ENCODE measurements at regions not wholly inside any gene's neighbourhood (a gene's known extent, or its start where the extent isn't known, plus 50 kb on each side); places are given as distances from the start of the nearest gene placed in this dataset.
"Not testable (repeated sequence)": the region's sequence is repeated elsewhere in the genome, so short reads cannot be mapped to it uniquely, and the experiment has no call there.

GRCh38 chr14:48052973-48053372, 377.6 kb upstream of the MDGA2 start:
- no peak for DNase-seq (ENCODE audit: low spot score)
- Mint-ChIP-seq H3K27ac (ENCODE audit: unreplicated experiment) (no peak overlapping the region), H3K4me3 (ENCODE audit: unreplicated experiment) (no peak overlapping the region), H3K9me3 (ENCODE audit: low read depth) (peaks cover 5% of the 10 kb centered on the region), H3K36me3 (ENCODE audit: low read depth) (no peaks in the 10 kb centered on the region), H3K4me1 (ENCODE audit: low read depth) (no peaks in the 10 kb centered on the region), H3K27me3 (ENCODE audit: low read depth) (no peaks in the 10 kb centered on the region)
- no peak for TF ChIP-seq CTCF (IDR thresholded peaks at IDR 0.05)

GRCh38 chr14:48035836-48036235, 360.4 kb upstream of the MDGA2 start:
- H3K27me3 Mint-ChIP-seq (ENCODE audit: low read depth) = no peaks in the 10 kb centered on the region
- H3K36me3 Mint-ChIP-seq (ENCODE audit: low read depth) = no peaks in the 10 kb centered on the region
- no peak overlapping the region for H3K4me3 Mint-ChIP-seq (ENCODE audit: unreplicated experiment)
- peaks cover 38% of the 10 kb centered on the region for H3K9me3 Mint-ChIP-seq (ENCODE audit: low read depth)
- H3K27ac Mint-ChIP-seq (ENCODE audit: unreplicated experiment) = no peak overlapping the region
- no peak for DNase-seq (ENCODE audit: low spot score)
- no peak for TF ChIP-seq CTCF (IDR thresholded peaks at IDR 0.05)
- H3K4me1 Mint-ChIP-seq (ENCODE audit: low read depth) = no peaks in the 10 kb centered on the region

DNA sequence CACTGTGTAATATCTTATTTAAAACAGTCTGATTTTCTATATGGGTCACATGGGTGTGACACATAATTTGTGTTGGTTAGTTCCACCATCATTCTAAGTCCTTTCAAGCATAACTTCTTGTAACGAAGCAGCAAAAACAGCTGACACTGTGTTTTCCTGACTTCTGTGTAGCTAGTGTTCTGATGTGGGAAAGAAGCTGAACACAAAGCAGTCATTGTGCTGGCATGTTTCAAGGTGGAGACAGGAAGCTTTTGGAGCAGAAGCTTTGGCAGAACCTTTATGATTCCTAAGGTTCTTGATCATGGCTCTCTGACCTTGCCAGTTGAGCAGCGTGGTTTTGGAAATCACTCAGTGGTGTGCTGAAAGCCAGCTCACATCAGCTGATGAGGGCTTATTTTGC, 351.7 kb upstream of the MDGA2 start:
- DNase-seq (ENCODE audit: low spot score) = no peak
- Mint-ChIP-seq H3K9me3 (ENCODE audit: low read depth) (peaks cover 6% of the 10 kb centered on the region), H3K4me3 (ENCODE audit: unreplicated experiment) (no peak overlapping the region), H3K27me3 (ENCODE audit: low read depth) (no peaks in the 10 kb centered on the region), H3K36me3 (ENCODE audit: low read depth) (no peaks in the 10 kb centered on the region), H3K4me1 (ENCODE audit: low read depth) (no peaks in the 10 kb centered on the region), H3K27ac (ENCODE audit: unreplicated experiment) (no peak overlapping the region)
- no peak for TF ChIP-seq CTCF (IDR thresholded peaks at IDR 0.05)

GRCh38 chr14:48023881-48024280, 348.5 kb upstream of the MDGA2 start:
- H3K4me3 Mint-ChIP-seq (ENCODE audit: unreplicated experiment) = no peak overlapping the region

GRCh38 chr14:48011484-48011883, 336.1 kb upstream of the MDGA2 start:
- DNase-seq (ENCODE audit: low spot score); H3K9me3 Mint-ChIP-seq (ENCODE audit: low read depth); H3K27me3 Mint-ChIP-seq (ENCODE audit: low read depth); H3K4me3 Mint-ChIP-seq (ENCODE audit: unreplicated experiment); H3K36me3 Mint-ChIP-seq (ENCODE audit: low read depth); H3K4me1 Mint-ChIP-seq (ENCODE audit: low read depth); H3K27ac Mint-ChIP-seq (ENCODE audit: unreplicated experiment): not testable (repeated sequence)

More at GRCh38 chr14:48023881-48024280, 348.5 kb upstream of the MDGA2 start:
- no peak overlapping the region for H3K27ac Mint-ChIP-seq (ENCODE audit: unreplicated experiment)
- H3K4me1 Mint-ChIP-seq (ENCODE audit: low read depth) = no peaks in the 10 kb centered on the region
- no peaks in the 10 kb centered on the region for H3K36me3 Mint-ChIP-seq (ENCODE audit: low read depth)
- TF ChIP-seq CTCF (IDR thresholded peaks at IDR 0.05) = no peak
- H3K9me3 Mint-ChIP-seq (ENCODE audit: low read depth) = no peaks in the 10 kb centered on the region
- no peaks in the 10 kb centered on the region for H3K27me3 Mint-ChIP-seq (ENCODE audit: low read depth)
- no peak for DNase-seq (ENCODE audit: low spot score)

- TF ChIP-seq CTCF (IDR thresholded peaks at IDR 0.05) = no peak
- H3K36me3 Mint-ChIP-seq (ENCODE audit: low read depth) = no peaks in the 10 kb centered on the region
- no peak overlapping the region for H3K27ac Mint-ChIP-seq (ENCODE audit: unreplicated experiment)
- no peak for DNase-seq (ENCODE audit: low spot score)
- H3K4me3 Mint-ChIP-seq (ENCODE audit: unreplicated experiment) = no peak overlapping the region
- H3K9me3 Mint-ChIP-seq (ENCODE audit: low read depth) = no peaks in the 10 kb centered on the region
- no peaks in the 10 kb centered on the region for H3K4me1 Mint-ChIP-seq (ENCODE audit: low read depth)
- peaks cover 6% of the 10 kb centered on the region for H3K27me3 Mint-ChIP-seq (ENCODE audit: low read depth)
These were observed 333.2 kb upstream of the MDGA2 start for GRCh38 chr14:48008646-48009045.

Measured in chondrocyte (in vitro differentiated cells).